Activated CD8-positive, alpha-beta T cell treated with anti-CD3 and anti-CD28 coated beads for 36 hours (primary cell): ENCODE measurements at regions not wholly inside any gene's neighbourhood (a gene's known extent, or its start where the extent isn't known, plus 50 kb on each side); places are given as distances from the start of the nearest gene placed in this dataset.

Source experiments
- ATAC-seq: fragments of 200-7000 bp; cut with Tn5 transposase; one replicate; pipeline ENCODE4 v1.10.0; 2021; ENCODE audit warnings: mild to moderate bottlenecking, moderate library complexity
- CTCF ChIA-PET: fragments of 350-600 bp; sonication (Branson Sonifier 250); formaldehyde crosslinking; loops from one replicate; lab custom pipeline; 2021; ENCODE audit warnings: antibody characterized with exemption; lab: Charles Lee
- POLR2A ChIA-PET: fragments of 350-600 bp; sonication (Branson Sonifier 250); formaldehyde crosslinking; loops from one replicate; lab custom pipeline; 2021; ENCODE audit warnings: antibody characterized with exemption; lab: Charles Lee
- DNase-seq: peaks from one replicate; pipeline ENCODE4 v3.0.0-alpha.2; 2020
- H3K27ac Mint-ChIP-seq: one replicate; pipeline ENCODE4 v1.8.0; 2021; ENCODE audit warnings: mild to moderate bottlenecking, mixed read lengths
- H3K27me3 Mint-ChIP-seq: one replicate; pipeline ENCODE4 v1.8.0; 2021; ENCODE audit warnings: mixed read lengths
- H3K36me3 Mint-ChIP-seq: one replicate; pipeline ENCODE4 v1.8.0; 2021; ENCODE audit warnings: low read depth, mixed read lengths
- H3K4me1 Mint-ChIP-seq: one replicate; pipeline ENCODE4 v1.8.0; 2021; ENCODE audit warnings: low read depth, mixed read lengths
- H3K4me3 Mint-ChIP-seq: one replicate; pipeline ENCODE4 v1.8.0; 2021; ENCODE audit warnings: mild to moderate bottlenecking, moderate library complexity, mixed read lengths
- H3K9me3 Mint-ChIP-seq: one replicate; pipeline ENCODE4 v1.8.0; 2021; ENCODE audit warnings: mixed read lengths
- intact Hi-C: fragments of 100-400 bp; cut with micrococcal nuclease; formaldehyde crosslinking; loops from one replicate; pipeline ENCODE4 v1.10.0; 2022
- TF ChIP-seq, protein P1 (sequence below): fragments of 200-600 bp; IDR thresholded peaks from one replicate; pipeline ENCODE4 v1.8.0; 2022; ENCODE audit warnings: antibody characterized with exemption, mild to moderate bottlenecking

DNA sequence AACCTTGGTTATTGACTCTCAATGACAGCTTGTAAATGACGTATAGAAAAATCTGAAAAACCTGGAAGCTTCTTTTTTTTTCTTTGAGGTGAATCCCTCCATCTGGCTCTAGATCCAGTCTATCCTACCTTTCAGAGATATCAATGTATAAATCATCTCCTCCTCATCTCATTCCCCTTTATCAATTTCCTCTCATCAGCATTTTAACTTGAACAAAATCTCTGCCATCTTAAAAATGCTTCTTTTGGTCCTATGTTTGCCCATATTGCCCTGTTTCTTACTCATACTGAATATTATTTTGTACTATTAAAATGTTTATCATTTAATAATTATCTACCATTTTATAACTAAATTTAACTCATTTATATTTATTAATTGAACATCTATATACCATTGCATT, 306.7 kb upstream of the TSHZ2 start:
- POLR2A ChIA-PET = no interaction called here
- ATAC-seq = no peak
- H3K27me3 Mint-ChIP-seq = peaks cover 5% of the 10 kb centered on the region
- no peaks in the 10 kb centered on the region for H3K4me1 Mint-ChIP-seq
- TF ChIP-seq, protein P1, sequence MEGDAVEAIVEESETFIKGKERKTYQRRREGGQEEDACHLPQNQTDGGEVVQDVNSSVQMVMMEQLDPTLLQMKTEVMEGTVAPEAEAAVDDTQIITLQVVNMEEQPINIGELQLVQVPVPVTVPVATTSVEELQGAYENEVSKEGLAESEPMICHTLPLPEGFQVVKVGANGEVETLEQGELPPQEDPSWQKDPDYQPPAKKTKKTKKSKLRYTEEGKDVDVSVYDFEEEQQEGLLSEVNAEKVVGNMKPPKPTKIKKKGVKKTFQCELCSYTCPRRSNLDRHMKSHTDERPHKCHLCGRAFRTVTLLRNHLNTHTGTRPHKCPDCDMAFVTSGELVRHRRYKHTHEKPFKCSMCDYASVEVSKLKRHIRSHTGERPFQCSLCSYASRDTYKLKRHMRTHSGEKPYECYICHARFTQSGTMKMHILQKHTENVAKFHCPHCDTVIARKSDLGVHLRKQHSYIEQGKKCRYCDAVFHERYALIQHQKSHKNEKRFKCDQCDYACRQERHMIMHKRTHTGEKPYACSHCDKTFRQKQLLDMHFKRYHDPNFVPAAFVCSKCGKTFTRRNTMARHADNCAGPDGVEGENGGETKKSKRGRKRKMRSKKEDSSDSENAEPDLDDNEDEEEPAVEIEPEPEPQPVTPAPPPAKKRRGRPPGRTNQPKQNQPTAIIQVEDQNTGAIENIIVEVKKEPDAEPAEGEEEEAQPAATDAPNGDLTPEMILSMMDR = no peak
- H3K9me3 Mint-ChIP-seq = no peaks in the 10 kb centered on the region
- intact Hi-C loops = no loop called here
- DNase-seq = no peak
- no peak overlapping the region for H3K4me3 Mint-ChIP-seq
- no peak overlapping the region for H3K27ac Mint-ChIP-seq
- H3K36me3 Mint-ChIP-seq = no peaks in the 10 kb centered on the region
- CTCF ChIA-PET = no interaction called here

DNA sequence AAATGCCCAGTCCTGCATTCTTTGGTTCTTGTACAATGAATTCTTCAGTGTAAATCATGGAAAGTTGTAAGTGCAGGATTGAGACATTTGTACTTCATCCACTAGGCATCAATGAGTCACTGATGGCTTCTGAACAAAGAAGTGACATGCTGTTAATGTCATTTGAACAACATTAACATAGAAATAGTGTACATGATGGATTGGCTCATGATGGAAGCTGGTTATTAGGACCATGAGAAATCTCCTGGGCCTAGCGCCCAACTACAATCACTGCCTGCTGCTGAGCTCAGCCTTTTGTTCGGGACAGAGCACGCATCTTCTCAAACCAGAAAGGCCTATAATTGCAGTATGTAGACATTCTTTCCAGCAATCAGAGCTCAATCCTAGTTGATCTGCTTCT, 316.8 kb upstream of the TSHZ2 start:
- TF ChIP-seq, protein P1 = no peak
- Mint-ChIP-seq H3K4me3 (no peak overlapping the region), H3K4me1 (no peaks in the 10 kb centered on the region), H3K9me3 (no peaks in the 10 kb centered on the region), H3K27me3 (peaks cover 3% of the 10 kb centered on the region), H3K36me3 (no peaks in the 10 kb centered on the region), H3K27ac (no peak overlapping the region)
- ChIA-PET CTCF (no interaction called here), POLR2A (no interaction called here)
- intact Hi-C loops = no loop called here
- DNase-seq (no peak), ATAC-seq (no peak)

DNA sequence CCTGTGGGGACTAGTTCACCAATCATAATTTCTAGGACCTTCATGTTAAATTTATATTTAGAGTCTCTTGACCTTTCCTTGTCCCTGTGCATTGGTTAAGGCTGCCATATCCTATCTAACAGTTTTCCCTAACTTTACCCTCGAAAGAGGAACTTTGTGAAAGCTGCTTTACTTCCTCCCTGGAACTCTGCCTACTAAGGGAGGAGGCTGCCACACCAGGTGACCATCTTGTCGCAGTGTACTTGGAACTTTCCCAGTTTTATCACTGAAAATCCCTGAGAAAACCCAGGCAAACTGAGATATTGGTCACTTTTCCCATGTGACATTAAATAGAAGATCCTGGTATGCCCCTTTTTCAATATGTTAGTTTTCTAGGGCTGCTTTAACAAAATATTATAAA, 317.6 kb upstream of the TSHZ2 start:
- H3K4me3 Mint-ChIP-seq = no peak overlapping the region
- no peak for ATAC-seq
- no peaks in the 10 kb centered on the region for H3K9me3 Mint-ChIP-seq
- peaks cover 4% of the 10 kb centered on the region for H3K27me3 Mint-ChIP-seq
- H3K36me3 Mint-ChIP-seq = no peaks in the 10 kb centered on the region
- no peak overlapping the region for H3K27ac Mint-ChIP-seq
- intact Hi-C loops = no loop called here
- POLR2A ChIA-PET = no interaction called here
- TF ChIP-seq, protein P1 = no peak
- H3K4me1 Mint-ChIP-seq = no peaks in the 10 kb centered on the region
- DNase-seq = no peak
- CTCF ChIA-PET = no interaction called here

DNA sequence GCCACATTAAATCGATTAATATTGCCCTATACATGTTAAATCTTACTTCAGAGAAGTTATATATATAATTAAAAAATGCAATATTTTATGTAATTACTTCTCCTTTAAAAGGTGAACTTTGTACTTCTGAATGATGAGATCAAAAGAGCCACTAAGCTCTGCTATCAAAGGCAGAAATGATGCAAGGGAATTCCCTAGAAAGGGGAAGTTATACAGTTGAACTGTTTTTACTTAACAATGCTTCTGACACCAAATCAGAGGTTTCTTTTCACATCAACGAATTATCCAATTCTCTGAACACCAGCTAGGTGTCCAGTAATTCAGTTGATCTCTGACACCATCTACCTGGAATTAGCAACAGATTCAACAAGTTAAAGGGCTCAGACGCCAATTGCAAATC, 319.9 kb upstream of the TSHZ2 start:
- ChIA-PET CTCF (interaction anchor here (0.7 kb wide), 1 partner anchor 10 kb away, joined by 3 read pairs; no protein-coding TSS in a partner anchor), POLR2A (no interaction called here)
- peaks cover 5% of the 10 kb centered on the region for H3K27me3 Mint-ChIP-seq
- TF ChIP-seq, protein P1 = no peak
- no peaks in the 10 kb centered on the region for H3K36me3 Mint-ChIP-seq
- no peak for ATAC-seq
- no peaks in the 10 kb centered on the region for H3K9me3 Mint-ChIP-seq
- no peaks in the 10 kb centered on the region for H3K4me1 Mint-ChIP-seq
- DNase-seq = no peak
- no peak overlapping the region for H3K4me3 Mint-ChIP-seq
- intact Hi-C loops = no loop called here
- no peak overlapping the region for H3K27ac Mint-ChIP-seq

DNA sequence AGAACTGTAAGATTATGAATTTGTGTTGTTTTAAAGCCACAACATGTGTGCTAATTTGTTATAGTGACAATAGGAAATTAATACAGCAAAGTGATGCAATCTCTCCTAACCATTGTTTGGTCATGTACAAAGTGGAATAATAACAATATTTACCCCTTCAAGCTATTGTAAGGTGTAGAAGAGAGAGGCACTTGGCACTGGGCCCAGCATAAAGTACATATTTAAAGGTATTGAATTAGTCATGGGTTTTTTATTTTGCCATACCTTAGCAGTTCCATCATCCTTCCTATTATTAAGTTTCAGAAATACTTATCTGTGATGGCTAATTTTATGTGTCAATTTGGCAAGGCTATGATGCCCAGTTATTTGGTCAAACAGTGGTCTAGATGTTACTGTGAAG, 322.4 kb upstream of the TSHZ2 start:
- no peaks in the 10 kb centered on the region for H3K9me3 Mint-ChIP-seq
- ChIA-PET CTCF (no interaction called here), POLR2A (no interaction called here)
- H3K36me3 Mint-ChIP-seq = no peaks in the 10 kb centered on the region
- no peak for ATAC-seq
- no peaks in the 10 kb centered on the region for H3K4me1 Mint-ChIP-seq
- DNase-seq = no peak
- peaks cover 3% of the 10 kb centered on the region for H3K27me3 Mint-ChIP-seq
- no peak overlapping the region for H3K27ac Mint-ChIP-seq
- intact Hi-C loops = no loop called here
- TF ChIP-seq, protein P1 = no peak
- no peak overlapping the region for H3K4me3 Mint-ChIP-seq
